Neural cell (in vitro differentiated cells): ENCODE measurements at regions not wholly inside any gene's neighbourhood (a gene's known extent, or its start where the extent isn't known, plus 50 kb on each side); places are given as distances from the start of the nearest gene placed in this dataset.

ENCODE experiments used
- H2AFZ ChIP-seq: fragments of 200-600, 300-800 bp; sonication (generic), shearing (Covaris generic); 2 replicates; pipeline ENCODE4 v1.6.0; 2014; ENCODE audit warnings: low read depth, mild to moderate bottlenecking, antibody characterized with exemption, low read length, moderate library complexity
- H3F3A ChIP-seq: fragments of 200-600 bp; shearing (Covaris generic); 2 replicates; pipeline ENCODE4 v1.6.1; 2016; ENCODE audit warnings: mild to moderate bottlenecking, moderate library complexity, mixed read lengths, antibody characterized with exemption, low read length; ENCODE audit not compliant: insufficient read depth, poor library complexity, severe bottlenecking
- H3K27ac ChIP-seq: fragments of 200-600, 300-800 bp; sonication (generic), shearing (Covaris generic); 2 replicates; pipeline ENCODE4 v1.5.1; 2014; ENCODE audit warnings: mild to moderate bottlenecking, low read length, moderate library complexity
- H3K27me3 ChIP-seq: fragments of 300-800, 200-600 bp; sonication (generic), shearing (Covaris generic); 2 replicates; pipeline ENCODE4 v1.6.0; 2014; ENCODE audit warnings: mild to moderate bottlenecking, low read depth, low read length, moderate library complexity; ENCODE audit not compliant: insufficient read depth
- H3K36me3 ChIP-seq: fragments of 300-800, 200-600 bp; sonication (generic), shearing (Covaris generic); 2 replicates; pipeline ENCODE4 v1.5.1; 2014; ENCODE audit warnings: mild to moderate bottlenecking, antibody characterized with exemption, low read length, moderate library complexity; ENCODE audit not compliant: insufficient read depth
- H3K4me2 ChIP-seq: fragments of 300-800, 200-600 bp; sonication (generic), shearing (Covaris generic); 2 replicates; pipeline ENCODE4 v1.6.0; 2014; ENCODE audit warnings: mild to moderate bottlenecking, low read length
- H3K4me3 ChIP-seq: fragments of 300-800, 200-600 bp; sonication (generic), shearing (Covaris generic); 2 replicates; pipeline ENCODE4 v1.5.1; 2014; ENCODE audit warnings: mild to moderate bottlenecking, low read length, moderate library complexity
- H3K79me2 ChIP-seq: fragments of 200-600 bp; shearing (Covaris generic); replicated peaks from 2 replicates; pipeline ENCODE4 v1.6.0; 2014; ENCODE audit warnings: mild to moderate bottlenecking, low read length, moderate library complexity; ENCODE audit not compliant: insufficient read depth
- H3K9ac ChIP-seq: fragments of 300-800, 200-600 bp; sonication (generic), shearing (Covaris generic); 2 replicates; pipeline ENCODE4 v1.6.1; 2016; ENCODE audit warnings: mild to moderate bottlenecking, low read length, mixed read lengths
- H3K9me2 ChIP-seq: fragments of 200-600 bp; shearing (Covaris generic); 2 replicates; pipeline ENCODE4 v1.6.1; 2016; ENCODE audit warnings: mild to moderate bottlenecking, low read length, mixed read lengths; ENCODE audit not compliant: insufficient read depth
- H3K9me3 ChIP-seq: fragments of 200-600, 300-800 bp; sonication (generic), shearing (Covaris generic); 2 replicates; pipeline ENCODE4 v1.6.1; 2016; ENCODE audit warnings: mild to moderate bottlenecking, mixed run types, low read length, moderate library complexity, mixed read lengths
- H4K20me1 ChIP-seq: fragments of 200-600 bp; shearing (Covaris generic); 2 replicates; pipeline ENCODE4 v1.6.1; 2016; ENCODE audit warnings: mild to moderate bottlenecking, mixed run types; ENCODE audit not compliant: insufficient read depth
- EP300 ChIP-seq: fragments of 450-650 bp; conservative IDR thresholded peaks from 2 replicates; pipeline ENCODE4 v1.6.1; 2014; ENCODE audit warnings: antibody characterized with exemption, mild to moderate bottlenecking, moderate library complexity; ENCODE audit not compliant: poor library complexity, severe bottlenecking
- EZH2 ChIP-seq: fragments of 200-600, 300-800 bp; shearing (Covaris generic), sonication (generic); IDR thresholded peaks from 2 replicates; pipeline ENCODE4 v1.6.1; 2014; ENCODE audit warnings: antibody characterized with exemption, low read length, borderline replicate concordance, mild to moderate bottlenecking; ENCODE audit not compliant: insufficient read depth, poor library complexity, severe bottlenecking
- MXI1 ChIP-seq: fragments of 450-650 bp; conservative IDR thresholded peaks from 2 replicates; pipeline ENCODE4 v1.6.1; 2014; ENCODE audit warnings: antibody characterized with exemption, mild to moderate bottlenecking; ENCODE audit not compliant: poor library complexity, severe bottlenecking
- POLR2AphosphoS5 ChIP-seq: IDR thresholded peaks from 2 replicates; pipeline ENCODE4 v1.6.1; 2012
- RAD21 ChIP-seq: fragments of 450-650 bp; conservative IDR thresholded peaks from 2 replicates; pipeline ENCODE4 v1.6.1; 2014; ENCODE audit warnings: antibody characterized with exemption, mild to moderate bottlenecking, moderate library complexity
- SMC3 ChIP-seq: fragments of 450-650 bp; conservative IDR thresholded peaks from 2 replicates; pipeline ENCODE4 v1.6.1; 2014; ENCODE audit warnings: antibody characterized with exemption, mild to moderate bottlenecking, moderate library complexity; ENCODE audit not compliant: poor library complexity
- TAF1 ChIP-seq: IDR thresholded peaks from 2 replicates; pipeline ENCODE4 v1.6.1; 2012; ENCODE audit warnings: low read depth
- TF ChIP-seq, protein P1 (sequence below): IDR thresholded peaks from 2 replicates; pipeline ENCODE4 v1.6.1; 2012; ENCODE audit warnings: borderline replicate concordance
- TF ChIP-seq, protein P2 (sequence below): fragments of 450-650 bp; IDR thresholded peaks from 2 replicates; pipeline ENCODE4 v1.5.1; 2014; ENCODE audit warnings: antibody characterized with exemption, mild to moderate bottlenecking, moderate library complexity; ENCODE audit not compliant: poor library complexity, severe bottlenecking

DNA sequence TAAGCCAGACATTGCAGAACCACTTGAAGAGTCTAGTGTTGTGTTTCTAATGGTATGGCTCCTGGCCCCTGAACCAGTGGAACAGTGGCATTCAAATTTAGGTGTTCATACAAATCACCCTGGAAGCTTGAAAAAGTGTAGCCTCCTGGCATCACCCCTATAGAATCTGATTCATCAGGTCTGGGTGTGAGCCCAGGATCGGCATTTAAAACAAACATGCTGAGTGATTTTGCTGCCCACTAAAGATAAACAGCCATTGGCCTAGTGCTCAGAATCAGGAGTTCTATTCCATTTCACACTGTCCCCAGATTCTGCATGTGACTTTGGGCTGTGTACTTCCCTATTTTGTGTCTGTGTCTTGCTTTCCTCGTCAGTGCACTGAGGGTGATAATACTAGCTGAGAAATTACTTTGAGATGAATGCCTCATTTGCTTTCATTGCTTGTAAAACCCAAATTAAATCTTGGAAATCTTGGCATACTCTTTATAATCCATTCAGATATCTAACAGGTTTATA is 241.5 kb upstream of the CLINT1 start:
- Histone ChIP-seq H2AFZ (no peak overlapping the region), H3K9ac (no peak overlapping the region), H3K27ac (no peak overlapping the region), H3K4me2 (no peak overlapping the region), H4K20me1 (no peaks in the 10 kb centered on the region), H3K9me2 (no peaks in the 10 kb centered on the region), H3K4me3 (no peak overlapping the region), H3K36me3 (no peaks in the 10 kb centered on the region), H3K79me2 (no peaks in the 10 kb centered on the region), H3K9me3 (no peaks in the 10 kb centered on the region), H3K27me3 (no peaks in the 10 kb centered on the region), H3F3A (no peaks in the 10 kb centered on the region)
- TF ChIP-seq RAD21 (no peak), TAF1 (no peak), EP300 (no peak), MXI1 (no peak), EZH2 (no peak), POLR2AphosphoS5 (no peak)
- TF ChIP-seq, protein P1, sequence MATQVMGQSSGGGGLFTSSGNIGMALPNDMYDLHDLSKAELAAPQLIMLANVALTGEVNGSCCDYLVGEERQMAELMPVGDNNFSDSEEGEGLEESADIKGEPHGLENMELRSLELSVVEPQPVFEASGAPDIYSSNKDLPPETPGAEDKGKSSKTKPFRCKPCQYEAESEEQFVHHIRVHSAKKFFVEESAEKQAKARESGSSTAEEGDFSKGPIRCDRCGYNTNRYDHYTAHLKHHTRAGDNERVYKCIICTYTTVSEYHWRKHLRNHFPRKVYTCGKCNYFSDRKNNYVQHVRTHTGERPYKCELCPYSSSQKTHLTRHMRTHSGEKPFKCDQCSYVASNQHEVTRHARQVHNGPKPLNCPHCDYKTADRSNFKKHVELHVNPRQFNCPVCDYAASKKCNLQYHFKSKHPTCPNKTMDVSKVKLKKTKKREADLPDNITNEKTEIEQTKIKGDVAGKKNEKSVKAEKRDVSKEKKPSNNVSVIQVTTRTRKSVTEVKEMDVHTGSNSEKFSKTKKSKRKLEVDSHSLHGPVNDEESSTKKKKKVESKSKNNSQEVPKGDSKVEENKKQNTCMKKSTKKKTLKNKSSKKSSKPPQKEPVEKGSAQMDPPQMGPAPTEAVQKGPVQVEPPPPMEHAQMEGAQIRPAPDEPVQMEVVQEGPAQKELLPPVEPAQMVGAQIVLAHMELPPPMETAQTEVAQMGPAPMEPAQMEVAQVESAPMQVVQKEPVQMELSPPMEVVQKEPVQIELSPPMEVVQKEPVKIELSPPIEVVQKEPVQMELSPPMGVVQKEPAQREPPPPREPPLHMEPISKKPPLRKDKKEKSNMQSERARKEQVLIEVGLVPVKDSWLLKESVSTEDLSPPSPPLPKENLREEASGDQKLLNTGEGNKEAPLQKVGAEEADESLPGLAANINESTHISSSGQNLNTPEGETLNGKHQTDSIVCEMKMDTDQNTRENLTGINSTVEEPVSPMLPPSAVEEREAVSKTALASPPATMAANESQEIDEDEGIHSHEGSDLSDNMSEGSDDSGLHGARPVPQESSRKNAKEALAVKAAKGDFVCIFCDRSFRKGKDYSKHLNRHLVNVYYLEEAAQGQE: no peak
- TF ChIP-seq, protein P2, sequence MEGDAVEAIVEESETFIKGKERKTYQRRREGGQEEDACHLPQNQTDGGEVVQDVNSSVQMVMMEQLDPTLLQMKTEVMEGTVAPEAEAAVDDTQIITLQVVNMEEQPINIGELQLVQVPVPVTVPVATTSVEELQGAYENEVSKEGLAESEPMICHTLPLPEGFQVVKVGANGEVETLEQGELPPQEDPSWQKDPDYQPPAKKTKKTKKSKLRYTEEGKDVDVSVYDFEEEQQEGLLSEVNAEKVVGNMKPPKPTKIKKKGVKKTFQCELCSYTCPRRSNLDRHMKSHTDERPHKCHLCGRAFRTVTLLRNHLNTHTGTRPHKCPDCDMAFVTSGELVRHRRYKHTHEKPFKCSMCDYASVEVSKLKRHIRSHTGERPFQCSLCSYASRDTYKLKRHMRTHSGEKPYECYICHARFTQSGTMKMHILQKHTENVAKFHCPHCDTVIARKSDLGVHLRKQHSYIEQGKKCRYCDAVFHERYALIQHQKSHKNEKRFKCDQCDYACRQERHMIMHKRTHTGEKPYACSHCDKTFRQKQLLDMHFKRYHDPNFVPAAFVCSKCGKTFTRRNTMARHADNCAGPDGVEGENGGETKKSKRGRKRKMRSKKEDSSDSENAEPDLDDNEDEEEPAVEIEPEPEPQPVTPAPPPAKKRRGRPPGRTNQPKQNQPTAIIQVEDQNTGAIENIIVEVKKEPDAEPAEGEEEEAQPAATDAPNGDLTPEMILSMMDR: no peak

GRCh38 chr5:158099571-158100105 is 240.7 kb upstream of the CLINT1 start:
- Histone ChIP-seq H3K9ac (no peak overlapping the region), H3K27ac (no peak overlapping the region), H2AFZ (no peak overlapping the region), H3K4me3 (no peak overlapping the region), H3F3A (no peaks in the 10 kb centered on the region), H3K9me3 (no peaks in the 10 kb centered on the region), H3K9me2 (no peaks in the 10 kb centered on the region), H3K4me2 (no peak overlapping the region), H3K27me3 (no peaks in the 10 kb centered on the region), H3K36me3 (no peaks in the 10 kb centered on the region), H3K79me2 (no peaks in the 10 kb centered on the region), H4K20me1 (no peaks in the 10 kb centered on the region)
- TF ChIP-seq EP300 (no peak), TAF1 (no peak), MXI1 (no peak)

DNA sequence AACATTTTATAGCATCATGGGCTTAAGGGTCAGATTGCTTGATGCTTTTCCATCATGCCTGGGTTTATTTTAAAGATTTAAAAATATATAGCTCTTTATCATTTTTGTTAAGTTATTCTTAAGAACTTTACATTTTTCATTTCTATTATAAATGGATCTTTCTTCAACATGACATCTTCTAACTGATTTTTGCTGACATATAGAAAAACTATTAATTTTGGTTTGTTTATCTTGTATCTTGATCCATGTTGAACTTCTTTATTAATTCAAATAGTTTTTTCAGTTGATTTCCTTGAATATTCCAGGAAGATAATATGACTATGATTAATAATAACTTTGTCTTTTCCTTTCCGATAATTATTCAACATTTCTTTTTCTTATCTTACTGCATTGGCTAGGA is 237.9 kb upstream of the CLINT1 start:
- no peaks in the 10 kb centered on the region for H3K27me3 ChIP-seq
- no peaks in the 10 kb centered on the region for H3F3A ChIP-seq
- H4K20me1 ChIP-seq: no peaks in the 10 kb centered on the region
- no peaks in the 10 kb centered on the region for H3K36me3 ChIP-seq
- H3K79me2 ChIP-seq: no peaks in the 10 kb centered on the region
- no peak overlapping the region for H3K4me3 ChIP-seq
- no peak overlapping the region for H3K27ac ChIP-seq
- H3K4me2 ChIP-seq: no peak overlapping the region
- H3K9me2 ChIP-seq: no peaks in the 10 kb centered on the region
- no peak overlapping the region for H3K9ac ChIP-seq
- H3K9me3 ChIP-seq: no peaks in the 10 kb centered on the region
- H2AFZ ChIP-seq: no peak overlapping the region
- TF ChIP-seq TAF1 (no peak), POLR2AphosphoS5 (no peak), EP300 (no peak), SMC3 (no peak), EZH2 (no peak), RAD21 (no peak), MXI1 (no peak)
- TF ChIP-seq, protein P2: no peak
- TF ChIP-seq, protein P1: no peak
